ENCODE measurements at regions not wholly inside any gene's neighbourhood (a gene's known extent, or its start where the extent isn't known, plus 50 kb on each side); places are given as distances from the start of the nearest gene placed in this dataset.

DNA sequence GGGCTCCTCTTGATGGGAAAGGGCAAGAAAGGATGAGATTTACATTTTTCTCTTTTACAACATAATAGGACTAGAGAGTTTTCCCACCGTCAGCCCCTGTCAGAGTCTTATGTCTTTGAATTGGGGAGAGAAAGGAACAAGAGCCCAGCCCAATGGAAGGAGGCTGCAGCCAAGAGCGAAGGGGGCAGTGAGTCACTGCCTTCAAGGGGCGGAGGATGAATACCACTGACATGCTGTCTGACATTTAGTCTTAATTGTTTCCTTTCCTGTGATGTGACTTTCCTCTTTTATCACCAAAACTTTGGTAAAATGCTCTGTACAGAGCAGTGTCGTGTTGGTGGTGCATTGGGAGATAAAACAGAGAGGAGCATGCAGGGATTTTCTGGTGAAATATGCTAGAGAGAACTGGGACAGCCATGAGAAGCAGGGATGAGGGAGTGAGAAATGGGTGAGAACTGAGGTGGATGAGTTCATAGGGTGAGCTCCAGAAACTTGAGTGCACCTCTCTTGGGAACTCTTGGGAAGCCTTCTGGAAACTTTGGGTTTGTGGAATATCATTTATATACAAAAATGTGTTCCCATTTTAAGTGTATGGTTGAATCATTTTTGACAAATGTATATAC is 179.9 kb upstream of the FGGY start:
- TF ChIP-seq POLR2A (IDR thresholded peaks at IDR 0.05) = no peak
- TF ChIP-seq, protein P1, sequence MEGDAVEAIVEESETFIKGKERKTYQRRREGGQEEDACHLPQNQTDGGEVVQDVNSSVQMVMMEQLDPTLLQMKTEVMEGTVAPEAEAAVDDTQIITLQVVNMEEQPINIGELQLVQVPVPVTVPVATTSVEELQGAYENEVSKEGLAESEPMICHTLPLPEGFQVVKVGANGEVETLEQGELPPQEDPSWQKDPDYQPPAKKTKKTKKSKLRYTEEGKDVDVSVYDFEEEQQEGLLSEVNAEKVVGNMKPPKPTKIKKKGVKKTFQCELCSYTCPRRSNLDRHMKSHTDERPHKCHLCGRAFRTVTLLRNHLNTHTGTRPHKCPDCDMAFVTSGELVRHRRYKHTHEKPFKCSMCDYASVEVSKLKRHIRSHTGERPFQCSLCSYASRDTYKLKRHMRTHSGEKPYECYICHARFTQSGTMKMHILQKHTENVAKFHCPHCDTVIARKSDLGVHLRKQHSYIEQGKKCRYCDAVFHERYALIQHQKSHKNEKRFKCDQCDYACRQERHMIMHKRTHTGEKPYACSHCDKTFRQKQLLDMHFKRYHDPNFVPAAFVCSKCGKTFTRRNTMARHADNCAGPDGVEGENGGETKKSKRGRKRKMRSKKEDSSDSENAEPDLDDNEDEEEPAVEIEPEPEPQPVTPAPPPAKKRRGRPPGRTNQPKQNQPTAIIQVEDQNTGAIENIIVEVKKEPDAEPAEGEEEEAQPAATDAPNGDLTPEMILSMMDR (IDR thresholded peaks at IDR 0.05) = no peak

DNA sequence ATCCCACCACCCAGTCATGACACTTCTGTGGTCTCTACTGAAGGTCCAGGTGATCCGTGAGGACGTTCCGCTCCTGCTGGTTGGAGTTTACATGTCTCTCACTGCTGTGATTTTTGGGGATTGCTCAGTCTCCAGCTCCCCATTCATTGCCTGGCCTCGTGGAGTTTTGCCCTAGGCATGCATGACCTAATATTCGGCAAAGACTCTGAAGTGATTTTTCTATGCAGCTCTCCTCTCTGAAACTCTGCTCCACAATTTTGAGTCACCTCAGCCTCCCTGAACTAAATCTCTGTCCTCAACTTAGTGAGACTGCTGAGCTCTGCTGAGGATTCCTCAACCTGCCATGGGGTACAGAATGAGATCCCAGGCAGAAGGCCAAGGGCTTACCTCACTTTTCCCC is 174.4 kb upstream of the FGGY start:
- intact Hi-C loops (cut with DNase I) = no loop called here
- DNase-seq (no peak), ATAC-seq (no peak)
- Histone ChIP-seq H3K27me3 (no peaks in the 10 kb centered on the region), H3K36me3 (replicated peaks in 1 of 2; ENCODE audit: insufficient read depth in 1 of 2, low read depth in 2 of 2) (no peaks in the 10 kb centered on the region), H3K9me3 (no peaks in the 10 kb centered on the region), H3K4me3 (no peak overlapping the region), H3K27ac (no peak overlapping the region), H3K4me1 (no peaks in the 10 kb centered on the region)
- WGBS, 2 donors = 75 to 78% methylated on average over 5 of the region's 5 CpGs
- no peak for TF ChIP-seq POLR2A (IDR thresholded peaks at IDR 0.05)
- TF ChIP-seq, protein P1 (IDR thresholded peaks at IDR 0.05) = no peak

More for the DNA sequence above, 179.9 kb upstream of the FGGY start:
- Histone ChIP-seq H3K9me3 (no peaks in the 10 kb centered on the region), H3K4me3 (no peak overlapping the region), H3K27ac (no peak overlapping the region), H3K27me3 (no peaks in the 10 kb centered on the region), H3K36me3 (replicated peaks in 1 of 2; ENCODE audit: insufficient read depth in 1 of 2, low read depth in 2 of 2) (no peaks in the 10 kb centered on the region), H3K4me1 (no peaks in the 10 kb centered on the region)
- WGBS, 2 donors = 89 to 91% methylated on average over 4 of the region's 4 CpGs
- intact Hi-C loops (cut with DNase I) = no loop called here
- ATAC-seq (no peak), DNase-seq (no peak)

DNA sequence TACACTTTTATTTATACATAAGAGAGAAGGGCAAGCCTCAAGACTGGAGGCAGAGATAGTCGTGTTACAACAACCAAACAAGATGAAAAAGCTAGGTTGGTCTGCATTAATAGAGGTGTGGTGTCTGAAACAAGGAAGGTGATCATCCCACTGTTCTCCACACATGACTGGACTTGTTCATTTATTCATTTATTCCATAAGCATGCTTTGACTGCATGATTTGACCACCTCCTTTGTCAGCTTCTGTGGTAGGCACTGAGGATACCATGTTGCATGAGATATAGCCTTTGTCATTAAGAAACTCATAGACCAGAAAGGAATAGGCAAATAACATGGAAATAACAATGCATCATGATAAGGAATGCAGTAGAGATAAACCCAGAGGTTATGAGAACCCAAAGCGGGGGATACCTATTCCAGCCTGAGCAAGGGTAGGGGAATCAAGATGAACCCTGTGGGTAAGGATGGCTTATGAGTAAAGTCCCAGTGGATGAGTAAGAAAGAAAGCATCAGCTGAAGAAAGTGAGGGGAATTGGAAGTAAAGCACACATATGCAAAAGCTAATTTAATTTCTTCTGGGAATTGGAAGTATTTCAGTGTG is 173.7 kb upstream of the FGGY start:
- TF ChIP-seq, protein P1 (IDR thresholded peaks at IDR 0.05) = no peak
- no peak for TF ChIP-seq POLR2A (IDR thresholded peaks at IDR 0.05)
- DNase-seq (no peak), ATAC-seq (no peak)
- intact Hi-C loops (cut with DNase I) = no loop called here
- WGBS, 2 donors = 82 to 84% methylated on average over 2 of the region's 2 CpGs
- H3K27me3 ChIP-seq = no peaks in the 10 kb centered on the region
- no peaks in the 10 kb centered on the region for H3K36me3 ChIP-seq (replicated peaks in 1 of 2; ENCODE audit: insufficient read depth in 1 of 2, low read depth in 2 of 2)
- no peaks in the 10 kb centered on the region for H3K9me3 ChIP-seq
- no peaks in the 10 kb centered on the region for H3K4me1 ChIP-seq
- H3K27ac ChIP-seq = no peak overlapping the region
- H3K4me3 ChIP-seq = no peak overlapping the region

DNA sequence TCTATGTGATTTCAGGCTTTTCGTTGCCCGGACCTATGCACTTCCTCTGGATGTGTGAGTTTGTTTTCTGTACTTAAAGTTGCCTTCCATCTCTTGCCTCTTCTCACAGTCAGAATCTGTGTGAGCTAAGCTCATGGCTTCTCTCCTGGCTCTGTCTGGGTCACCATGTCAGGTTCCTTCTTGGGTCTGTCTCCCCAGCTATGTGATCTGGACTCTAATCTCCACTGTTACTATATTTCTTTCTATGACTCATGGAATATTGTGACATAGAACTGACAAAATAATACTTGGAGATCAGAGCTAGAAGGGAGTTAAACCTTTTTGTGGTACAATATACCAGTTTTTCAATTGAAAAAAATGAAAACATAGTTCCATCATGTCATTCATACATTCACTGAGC is 172.7 kb upstream of the FGGY start:
- WGBS, 2 donors = 92 to 98% methylated on average over 2 of the region's 2 CpGs
- Histone ChIP-seq H3K4me1 (no peaks in the 10 kb centered on the region), H3K9me3 (no peaks in the 10 kb centered on the region), H3K36me3 (replicated peaks in 1 of 2; ENCODE audit: insufficient read depth in 1 of 2, low read depth in 2 of 2) (no peaks in the 10 kb centered on the region), H3K4me3 (no peak overlapping the region), H3K27ac (no peak overlapping the region), H3K27me3 (no peaks in the 10 kb centered on the region)
- no peak for DNase-seq
- ATAC-seq = no peak
- TF ChIP-seq, protein P1 (IDR thresholded peaks at IDR 0.05) = no peak
- TF ChIP-seq POLR2A (IDR thresholded peaks at IDR 0.05) = no peak
- intact Hi-C loops (cut with DNase I) = no loop called here

DNA sequence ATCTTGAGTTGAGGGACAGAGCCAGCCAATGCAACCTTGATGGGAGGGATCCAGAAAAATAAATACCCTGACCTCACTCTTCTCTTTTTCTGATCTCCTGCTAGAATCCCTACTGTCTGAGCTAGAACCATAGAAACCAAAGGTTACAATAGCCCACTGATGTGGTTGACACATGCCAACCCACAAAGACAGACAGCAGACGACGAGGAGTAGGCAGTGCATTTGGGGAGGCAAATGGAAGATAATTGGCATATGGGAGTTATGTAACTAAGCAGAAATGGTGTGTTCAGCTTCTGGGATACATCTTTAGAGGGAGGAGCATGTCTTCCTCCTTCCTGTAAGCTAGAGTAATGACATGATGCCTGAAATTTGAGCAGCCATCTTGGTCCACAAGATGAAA is 171.7 kb upstream of the FGGY start:
- WGBS, 2 donors = 90 to 96% methylated on average over 2 of the region's 2 CpGs
- H3K4me1 ChIP-seq = no peaks in the 10 kb centered on the region
- H3K9me3 ChIP-seq = no peaks in the 10 kb centered on the region
- intact Hi-C loops (cut with DNase I) = no loop called here
- H3K27me3 ChIP-seq = no peaks in the 10 kb centered on the region
- no peak overlapping the region for H3K27ac ChIP-seq
- DNase-seq (no peak), ATAC-seq (no peak)
- TF ChIP-seq, protein P1 (IDR thresholded peaks at IDR 0.05) = no peak
- no peak for TF ChIP-seq POLR2A (IDR thresholded peaks at IDR 0.05)
- H3K36me3 ChIP-seq (replicated peaks in 1 of 2; ENCODE audit: insufficient read depth in 1 of 2, low read depth in 2 of 2) = no peaks in the 10 kb centered on the region
- H3K4me3 ChIP-seq = no peak overlapping the region
